NOMO-1 (cell line): ENCODE measurements at regions not wholly inside any gene's neighbourhood (a gene's known extent, or its start where the extent isn't known, plus 50 kb on each side); places are given as distances from the start of the nearest gene placed in this dataset.

ENCODE experiments used
- DNase-seq, 2 experiments: peaks; one replicate each; lab custom pipeline; 2025; ENCODE audit not compliant: unreplicated experiment in 2 of 2; lab: John Stamatoyannopoulos, UW

DNA sequence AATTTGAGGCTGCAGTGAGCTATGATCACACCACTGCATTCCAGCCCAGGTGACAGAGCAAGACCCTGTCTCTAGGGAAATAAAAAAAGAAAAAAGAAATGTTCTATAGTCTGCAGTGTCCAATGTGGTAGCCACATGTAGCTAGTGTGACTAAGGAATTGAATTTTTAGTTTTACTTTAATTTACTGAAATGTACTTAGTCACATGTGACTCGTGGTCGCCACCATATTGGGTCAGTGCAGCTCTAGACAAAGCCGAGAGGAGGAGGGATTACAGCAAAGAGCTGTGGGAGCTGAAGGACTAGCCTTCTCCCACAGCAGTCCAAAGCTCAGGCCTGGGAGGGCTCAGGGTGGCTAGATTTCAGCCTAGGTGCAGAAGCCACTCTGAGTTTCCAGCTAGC lies 65.9 kb upstream of the NTRK3 start:
- no peak for DNase-seq

DNA sequence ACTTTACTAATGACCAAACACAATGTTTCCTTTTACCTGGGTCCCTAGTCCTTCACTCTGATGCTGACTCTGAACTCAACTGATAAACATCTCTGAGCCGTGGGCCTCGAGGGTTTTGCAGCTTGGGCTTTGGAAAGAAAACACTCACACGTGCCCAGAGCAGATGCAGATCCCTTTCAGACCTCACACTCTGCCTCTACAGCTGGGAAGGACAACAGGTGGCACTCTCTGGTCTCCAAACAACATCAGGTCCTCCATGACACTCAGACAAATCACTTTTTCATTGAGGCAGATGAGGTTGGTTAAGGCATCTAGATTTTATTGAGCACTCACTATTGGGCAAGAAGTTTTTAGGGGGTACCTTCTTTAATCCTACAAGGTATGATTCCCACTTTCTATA lies 64.7 kb upstream of the NTRK3 start:
- no peak for DNase-seq

DNA sequence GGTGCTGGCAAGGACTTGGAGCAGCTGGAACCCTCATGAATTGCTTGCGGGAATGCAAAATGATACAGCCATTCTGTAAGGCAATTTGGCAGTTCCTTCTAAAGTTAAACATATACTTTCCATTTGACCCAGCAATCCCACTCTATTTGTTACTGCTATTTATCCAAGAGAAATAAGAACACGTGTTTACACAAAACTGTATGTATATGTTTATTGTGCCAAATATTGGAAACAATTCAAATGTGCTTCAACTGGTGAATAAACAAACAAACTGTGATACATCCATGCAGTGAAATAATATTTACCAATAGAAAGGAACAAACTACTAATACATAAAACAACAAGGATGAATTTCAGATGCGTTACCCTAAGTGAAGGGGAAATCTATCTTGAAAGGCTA lies 60.0 kb upstream of the NTRK3 start:
- no peak for DNase-seq

DNA sequence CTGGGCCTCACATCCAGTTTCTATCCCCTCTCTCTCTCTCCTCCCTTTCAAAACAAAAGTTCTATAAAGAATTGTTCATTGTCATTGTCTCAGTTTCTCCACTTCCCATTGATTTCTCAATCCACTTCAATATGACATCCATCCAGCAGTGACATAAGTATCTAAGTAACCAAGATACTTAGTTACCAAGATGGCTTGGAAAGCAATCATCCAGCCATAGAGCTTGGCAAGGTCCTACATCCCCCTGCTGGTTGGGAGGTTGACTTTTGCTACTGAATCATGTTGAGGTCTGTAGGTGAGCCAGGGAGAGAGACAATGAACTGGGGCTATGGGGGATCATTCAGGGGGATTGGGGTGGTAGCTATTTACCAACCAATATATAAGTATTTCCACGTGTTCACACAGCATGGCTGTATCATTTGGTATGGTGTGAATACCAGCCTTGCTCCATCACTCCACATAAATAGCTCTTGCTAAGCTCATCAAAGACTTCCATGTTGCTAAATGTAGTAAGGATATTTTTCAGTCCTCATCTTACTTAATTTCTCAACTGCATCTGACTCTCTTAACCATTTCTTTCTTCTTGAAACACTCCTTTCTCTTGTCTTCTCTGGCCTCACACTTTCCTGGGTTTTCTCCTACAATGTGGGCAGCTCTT lies 58.8 kb upstream of the NTRK3 start:
- DNase-seq = no peak

DNA sequence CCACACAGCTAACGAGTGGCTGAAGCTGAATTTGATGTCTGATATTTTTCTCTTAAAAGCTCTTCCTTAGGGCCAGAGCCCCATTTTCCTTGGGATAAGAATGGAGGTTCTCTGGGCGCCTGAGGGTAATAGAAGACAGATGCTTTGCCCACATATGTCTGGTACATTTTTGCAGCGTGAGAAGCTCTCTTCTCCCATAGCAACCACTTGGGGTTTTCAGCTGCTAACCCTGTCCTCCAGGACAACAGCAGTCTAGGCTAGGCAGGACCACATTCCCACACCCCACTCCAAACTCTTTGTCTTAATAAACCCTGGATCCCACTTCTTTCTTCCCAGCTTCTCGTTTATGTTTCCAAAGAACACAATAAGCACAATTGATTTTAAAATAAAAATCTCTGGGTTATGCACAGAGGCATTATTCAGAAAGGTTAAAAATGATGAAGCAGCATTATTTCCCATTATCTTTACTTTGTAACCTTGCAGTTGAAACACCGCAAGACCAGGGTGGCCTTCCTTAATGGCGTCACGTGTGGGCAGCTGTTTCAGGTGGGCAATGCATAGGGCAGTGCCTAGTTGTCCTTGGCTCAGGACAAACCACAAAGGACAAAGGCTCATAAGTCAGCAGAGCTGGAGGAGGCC lies 56.5 kb upstream of the NTRK3 start:
- DNase-seq = no peak

DNA sequence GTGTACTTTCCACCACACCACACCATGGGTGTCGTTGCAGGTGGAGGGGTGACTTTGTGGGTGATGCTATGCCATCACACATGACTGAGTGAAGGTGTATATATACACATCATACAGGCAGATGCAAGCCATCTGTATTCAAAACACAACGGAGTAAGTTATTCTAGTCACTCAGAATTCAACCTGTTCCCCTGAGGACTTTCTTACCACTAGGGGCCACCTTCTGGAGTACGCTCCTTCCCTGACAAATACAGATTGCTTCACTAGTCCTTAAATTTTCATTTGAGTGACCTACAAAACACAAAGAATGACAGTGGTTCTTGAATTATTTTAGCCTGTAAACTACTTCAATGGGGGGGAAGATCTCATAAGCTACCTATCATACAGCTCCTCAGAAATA lies 52.8 kb upstream of the NTRK3 start:
- DNase-seq = no peak

DNA sequence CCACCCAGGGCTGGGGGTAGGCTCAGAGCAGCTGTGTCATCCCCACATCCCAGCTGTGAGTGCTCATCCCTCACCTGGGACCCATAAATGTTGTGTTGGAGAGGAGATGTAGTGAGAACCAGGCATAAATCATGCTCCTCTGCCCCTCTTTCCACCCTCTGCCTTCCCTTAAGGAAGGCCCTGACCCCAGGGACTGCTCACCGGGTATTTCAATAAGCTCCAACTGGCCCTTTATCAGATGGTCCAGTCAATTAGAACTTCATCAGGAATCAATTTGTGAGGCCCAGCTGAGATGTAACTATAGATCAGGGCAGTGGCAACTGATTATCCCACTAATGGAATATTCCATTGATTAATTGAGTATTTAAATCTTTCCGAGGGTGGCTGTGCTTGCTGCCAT lies 50.8 kb upstream of the NTRK3 start:
- DNase-seq = no peak
